PC-9 (cell line): ENCODE measurements at regions not wholly inside any gene's neighbourhood (a gene's known extent, or its start where the extent isn't known, plus 50 kb on each side); places are given as distances from the start of the nearest gene placed in this dataset.

Source experiments
- EZH2 ChIP-seq: fragments of 200-600 bp; sonication (generic); IDR thresholded peaks from 2 replicates; pipeline ENCODE4 v1.8.0; 2017; ENCODE audit warnings: antibody characterized with exemption, low read depth
- TF ChIP-seq, protein P1 (sequence below): fragments of 200-600 bp; sonication (generic); conservative IDR thresholded peaks from 2 replicates; pipeline ENCODE4 v1.6.1; 2017; ENCODE audit warnings: mixed run types, antibody characterized with exemption, mild to moderate bottlenecking, moderate library complexity

DNA sequence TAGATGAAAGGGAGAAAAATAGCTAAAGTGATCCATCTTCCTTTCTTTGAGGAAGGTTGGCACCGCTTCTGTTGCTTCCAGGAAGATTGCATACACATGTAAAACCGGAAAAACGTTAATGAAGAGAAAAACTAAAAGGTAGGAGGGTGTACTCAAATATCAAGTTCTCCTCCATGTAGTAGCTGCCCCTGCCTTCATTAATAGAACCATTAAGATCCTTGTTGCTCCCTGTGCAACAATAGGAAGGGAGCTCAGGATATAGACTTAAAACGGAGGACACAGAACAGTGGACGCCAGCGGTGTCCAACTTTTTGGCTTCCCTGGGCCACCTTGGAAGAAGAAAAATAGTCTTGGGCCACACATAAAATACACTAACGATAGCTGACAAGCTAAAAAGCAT is 118.9 kb downstream of the TMEM174 start:
- TF ChIP-seq, protein P1, sequence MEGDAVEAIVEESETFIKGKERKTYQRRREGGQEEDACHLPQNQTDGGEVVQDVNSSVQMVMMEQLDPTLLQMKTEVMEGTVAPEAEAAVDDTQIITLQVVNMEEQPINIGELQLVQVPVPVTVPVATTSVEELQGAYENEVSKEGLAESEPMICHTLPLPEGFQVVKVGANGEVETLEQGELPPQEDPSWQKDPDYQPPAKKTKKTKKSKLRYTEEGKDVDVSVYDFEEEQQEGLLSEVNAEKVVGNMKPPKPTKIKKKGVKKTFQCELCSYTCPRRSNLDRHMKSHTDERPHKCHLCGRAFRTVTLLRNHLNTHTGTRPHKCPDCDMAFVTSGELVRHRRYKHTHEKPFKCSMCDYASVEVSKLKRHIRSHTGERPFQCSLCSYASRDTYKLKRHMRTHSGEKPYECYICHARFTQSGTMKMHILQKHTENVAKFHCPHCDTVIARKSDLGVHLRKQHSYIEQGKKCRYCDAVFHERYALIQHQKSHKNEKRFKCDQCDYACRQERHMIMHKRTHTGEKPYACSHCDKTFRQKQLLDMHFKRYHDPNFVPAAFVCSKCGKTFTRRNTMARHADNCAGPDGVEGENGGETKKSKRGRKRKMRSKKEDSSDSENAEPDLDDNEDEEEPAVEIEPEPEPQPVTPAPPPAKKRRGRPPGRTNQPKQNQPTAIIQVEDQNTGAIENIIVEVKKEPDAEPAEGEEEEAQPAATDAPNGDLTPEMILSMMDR, result no peak
- TF ChIP-seq EZH2, result no peak
